Ovary (tissue), 7 donors: ENCODE measurements at regions not wholly inside any gene's neighbourhood (a gene's known extent, or its start where the extent isn't known, plus 50 kb on each side); places are given as distances from the start of the nearest gene placed in this dataset.

Experiments used
- DNase-seq, 5 donors: peaks; one replicate each; pipeline ENCODE4 v3.0.0-alpha.2; 2019 to 2020
- H3K27ac ChIP-seq, 2 donors: fragments of 200-600 bp; one replicate each; pipeline versions ENCODE4 v1.5.1 to v1.8.0; 2019 to 2022
- H3K27me3 ChIP-seq: fragments of 200-600 bp; one replicate; pipeline ENCODE4 v1.8.0; 2022
- H3K36me3 ChIP-seq: fragments of 200-600 bp; sonication (generic); one replicate; pipeline ENCODE4 v1.5.1; 2019
- H3K4me1 ChIP-seq: one replicate; pipeline ENCODE4 v1.8.1; 2013; ENCODE audit warnings: mild to moderate bottlenecking, moderate library complexity; ENCODE audit not compliant: insufficient read depth
- H3K4me3 ChIP-seq: fragments of 200-600 bp; sonication (generic); one replicate; pipeline ENCODE4 v1.5.1; 2017
- H3K9me3 ChIP-seq, 2 donors: fragments of 200-600 bp in 1 of 2; sonication (generic) in 1 of 2; one replicate each; pipeline versions ENCODE4 v1.5.1 to v1.8.1; 2013 to 2019; ENCODE audit warnings: mild to moderate bottlenecking in 1 of 2, moderate library complexity in 1 of 2
- EP300 ChIP-seq: sonication (generic); formaldehyde crosslinking; IDR thresholded peaks from one replicate; pipeline ENCODE4 v1.6.1; 2017; ENCODE audit warnings: antibody characterized with exemption
- POLR2A ChIP-seq: fragments of 450-650 bp; IDR thresholded peaks from one replicate; pipeline ENCODE4 v1.6.1; 2017; ENCODE audit warnings: antibody characterized with exemption, mild to moderate bottlenecking, moderate library complexity
- WGBS, 3 donors: extraction: QIAGEN DNeasy Blood & Tissue Kit in 1 of 3; methylation state at CpG; one replicate each; pipeline versions ENCODE4 v1.1.5 to v1.1.7; 2013 to 2017; 5-methylcytosine and 5-hydroxymethylcytosine counted together
- intact Hi-C, 4 donors: fragments of 100-400 bp; cut with DNase I; formaldehyde crosslinking; loops; one replicate each; pipeline versions ENCODE4 v1.11.0 to v1.15.1; 2022 to 2023
- TF ChIP-seq, protein P1 (sequence below), 3 donors: fragments of 450-650 bp in 2 of 3; fragments of 200-600 bp in 1 of 3; IDR thresholded peaks; one replicate each; pipeline versions ENCODE4 v1.5.1 to v1.8.0; 2016 to 2022; ENCODE audit warnings: antibody characterized with exemption in 3 of 3, mild to moderate bottlenecking in 1 of 3
- donor health status: DM: no; HTN: no; CAD: no; lungs with moderate emphysema.
- donor health status: DM: no; HTN: no; CAD: no.
- donor health status: Bipolar disorder and iron deficiency.
- donor health status: DM: no; HTN: no; CAD: no.
- donor health status: DM: yes; HTN: yes; CAD: no.

DNA sequence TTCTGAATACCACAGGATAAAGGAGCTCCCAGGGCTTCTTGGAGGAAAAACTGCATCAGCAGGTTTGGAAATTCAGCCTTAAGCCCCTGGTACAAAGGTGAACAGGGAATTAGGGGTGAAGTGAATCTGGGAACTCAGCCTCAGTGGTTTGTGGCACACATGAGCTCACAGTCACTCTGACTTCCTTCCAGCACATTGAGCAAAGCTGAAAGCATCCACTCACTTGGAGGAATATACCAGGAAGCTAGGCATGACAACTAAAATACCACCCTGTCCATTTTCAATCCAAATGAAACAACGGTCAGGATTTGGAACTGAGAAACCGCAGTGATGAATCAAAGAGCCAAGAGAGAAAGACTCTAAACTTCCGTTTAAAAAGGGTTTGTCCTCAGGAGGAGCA is 216.1 kb downstream of the ICOS start:
- Histone ChIP-seq H3K4me1 (no peaks in the 10 kb centered on the region), H3K36me3 (no peaks in the 10 kb centered on the region), H3K4me3 (no peak overlapping the region), H3K27me3 (no peaks in the 10 kb centered on the region), H3K27ac (no peak overlapping the region), H3K9me3 (no peaks in the 10 kb centered on the region)
- intact Hi-C loops, result no loop called here
- 24 to 30% (median 29%) methylated on average over 3 of the region's 3 CpGs for WGBS, 3 donors
- TF ChIP-seq EP300, result no peak
- no peak for TF ChIP-seq POLR2A
- TF ChIP-seq, protein P1, sequence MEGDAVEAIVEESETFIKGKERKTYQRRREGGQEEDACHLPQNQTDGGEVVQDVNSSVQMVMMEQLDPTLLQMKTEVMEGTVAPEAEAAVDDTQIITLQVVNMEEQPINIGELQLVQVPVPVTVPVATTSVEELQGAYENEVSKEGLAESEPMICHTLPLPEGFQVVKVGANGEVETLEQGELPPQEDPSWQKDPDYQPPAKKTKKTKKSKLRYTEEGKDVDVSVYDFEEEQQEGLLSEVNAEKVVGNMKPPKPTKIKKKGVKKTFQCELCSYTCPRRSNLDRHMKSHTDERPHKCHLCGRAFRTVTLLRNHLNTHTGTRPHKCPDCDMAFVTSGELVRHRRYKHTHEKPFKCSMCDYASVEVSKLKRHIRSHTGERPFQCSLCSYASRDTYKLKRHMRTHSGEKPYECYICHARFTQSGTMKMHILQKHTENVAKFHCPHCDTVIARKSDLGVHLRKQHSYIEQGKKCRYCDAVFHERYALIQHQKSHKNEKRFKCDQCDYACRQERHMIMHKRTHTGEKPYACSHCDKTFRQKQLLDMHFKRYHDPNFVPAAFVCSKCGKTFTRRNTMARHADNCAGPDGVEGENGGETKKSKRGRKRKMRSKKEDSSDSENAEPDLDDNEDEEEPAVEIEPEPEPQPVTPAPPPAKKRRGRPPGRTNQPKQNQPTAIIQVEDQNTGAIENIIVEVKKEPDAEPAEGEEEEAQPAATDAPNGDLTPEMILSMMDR (IDR thresholded peaks at IDR 0.05), result no peak
- no peak for DNase-seq

DNA sequence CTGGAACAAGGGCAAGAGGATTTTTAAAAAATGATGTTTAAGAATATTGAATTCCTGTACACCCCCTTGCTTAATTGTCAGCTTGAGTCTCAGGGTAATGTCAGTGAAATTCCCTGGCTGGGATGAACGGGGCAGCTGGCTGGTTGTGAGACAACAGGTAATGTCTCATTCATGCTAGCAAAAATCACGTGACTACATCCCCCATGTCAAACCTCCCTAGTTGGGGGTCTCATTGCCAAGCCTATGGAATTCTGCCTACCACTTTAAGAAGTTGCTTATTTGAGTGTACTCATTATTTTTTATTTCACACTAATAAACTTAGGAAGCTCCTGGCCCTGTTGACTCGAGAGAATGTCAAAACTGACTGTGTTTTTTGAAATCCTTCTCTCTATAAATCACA is 218.3 kb downstream of the ICOS start:
- Histone ChIP-seq H3K36me3 (no peaks in the 10 kb centered on the region), H3K4me1 (no peaks in the 10 kb centered on the region), H3K9me3 (no peaks in the 10 kb centered on the region), H3K27me3 (no peaks in the 10 kb centered on the region), H3K4me3 (no peak overlapping the region), H3K27ac (no peak overlapping the region)
- TF ChIP-seq POLR2A, result no peak
- TF ChIP-seq EP300, result no peak
- TF ChIP-seq, protein P1 (IDR thresholded peaks at IDR 0.05), result no peak
- intact Hi-C loops, result no loop called here
- no peak for DNase-seq
- 63 to 67% (median 64%) methylated on average over 3 of the region's 3 CpGs for WGBS, 3 donors

DNA sequence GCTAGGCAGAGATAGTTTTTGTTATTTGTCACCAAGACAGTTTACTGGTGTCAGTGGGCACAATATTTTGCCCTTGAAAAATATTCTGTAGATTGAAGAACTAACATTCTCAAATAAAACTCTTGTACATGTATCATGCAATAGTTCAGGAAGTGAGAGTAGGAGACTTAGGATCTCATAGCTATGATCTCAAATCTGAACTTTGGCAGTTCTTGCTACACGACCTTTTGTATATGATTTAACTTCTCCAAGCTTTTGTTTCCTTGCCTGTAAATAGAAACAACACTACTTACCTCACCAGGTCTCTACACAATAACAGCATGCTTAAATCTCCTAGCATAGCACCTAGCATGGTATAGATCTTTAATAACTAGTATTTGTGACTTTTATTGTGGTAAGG is 219.9 kb downstream of the ICOS start:
- intact Hi-C loops, result no loop called here
- Histone ChIP-seq H3K4me1 (no peaks in the 10 kb centered on the region), H3K4me3 (no peak overlapping the region), H3K27me3 (no peaks in the 10 kb centered on the region), H3K36me3 (no peaks in the 10 kb centered on the region), H3K27ac (no peak overlapping the region), H3K9me3 (no peaks in the 10 kb centered on the region)
- TF ChIP-seq EP300, result no peak
- TF ChIP-seq, protein P1 (IDR thresholded peaks at IDR 0.05), result no peak
- TF ChIP-seq POLR2A, result no peak
- WGBS, 3 donors, result 85 to 87% (median 86%) methylated on average over 1 of the region's 1 CpG
- no peak for DNase-seq

DNA sequence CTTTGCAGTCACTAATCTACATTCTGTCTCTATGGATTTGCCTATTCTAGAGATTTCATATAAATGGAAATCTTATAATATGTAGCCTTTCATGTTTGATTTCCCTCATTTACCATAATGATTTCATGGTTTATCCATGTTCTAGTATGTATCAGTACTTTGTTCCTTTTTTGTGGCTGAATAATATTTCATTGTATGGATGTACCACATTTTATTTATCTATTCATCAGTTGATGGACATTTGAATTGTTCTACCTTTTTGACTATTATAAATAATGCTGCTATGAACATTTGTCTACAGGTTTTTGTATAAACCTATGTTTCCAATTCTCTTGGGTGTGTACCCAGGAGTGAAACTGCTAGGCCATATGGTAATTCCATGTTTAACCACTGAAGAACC is 221.1 kb downstream of the ICOS start:
- Histone ChIP-seq H3K27me3 (no peaks in the 10 kb centered on the region), H3K4me1 (no peaks in the 10 kb centered on the region), H3K36me3 (no peaks in the 10 kb centered on the region), H3K27ac (no peak overlapping the region), H3K4me3 (no peak overlapping the region), H3K9me3 (no peaks in the 10 kb centered on the region)
- TF ChIP-seq, protein P1 (IDR thresholded peaks at IDR 0.05), result no peak
- no peak for TF ChIP-seq POLR2A
- no peak for DNase-seq
- intact Hi-C loops, result no loop called here

DNA sequence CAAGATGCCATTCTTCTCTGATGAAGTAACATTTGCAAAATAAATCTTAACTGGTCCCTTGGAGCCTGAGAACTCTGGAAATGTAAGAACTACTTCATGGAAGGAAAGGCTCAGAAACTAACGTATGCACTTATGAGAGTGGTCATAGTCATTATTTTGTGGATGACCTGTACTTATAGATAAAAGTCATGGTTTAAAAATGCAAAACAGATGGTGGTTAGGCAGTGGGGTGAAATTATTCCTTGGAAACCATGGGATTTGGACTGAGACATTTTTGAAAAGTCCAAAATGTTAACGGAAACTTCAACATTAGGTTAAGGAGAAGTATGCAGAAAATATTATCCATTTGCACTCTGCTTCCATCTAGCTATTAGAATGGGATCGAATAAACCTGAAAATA is 223.0 kb downstream of the ICOS start:
- intact Hi-C loops, result no loop called here
- Histone ChIP-seq H3K27ac (no peak overlapping the region), H3K4me1 (no peaks in the 10 kb centered on the region), H3K36me3 (no peaks in the 10 kb centered on the region), H3K27me3 (no peaks in the 10 kb centered on the region), H3K4me3 (no peak overlapping the region), H3K9me3 (no peaks in the 10 kb centered on the region)
- no peak for TF ChIP-seq POLR2A
- TF ChIP-seq, protein P1 (IDR thresholded peaks at IDR 0.05), result no peak
- no peak for TF ChIP-seq EP300
- no peak for DNase-seq
- WGBS, 3 donors, result 70 to 83% (median 71%) methylated on average over 3 of the region's 3 CpGs
